ENCODE measurements at regions not wholly inside any gene's neighbourhood (a gene's known extent, or its start where the extent isn't known, plus 50 kb on each side); places are given as distances from the start of the nearest gene placed in this dataset.

GRCh38 chr16:13858873-13859580 lies 60.9 kb upstream of the ERCC4 start:
- DNase-seq (ENCODE audit: low read depth, low spot score) = no peak

GRCh38 chr16:13863075-13863765 lies 56.7 kb upstream of the ERCC4 start:
- DNase-seq (ENCODE audit: low read depth, low spot score) = no peak

- DNase-seq (ENCODE audit: low read depth, low spot score) = no peak
Observed at GRCh38 chr16:13864689-13865088, 55.3 kb upstream of the ERCC4 start.

- peak; percentile 89 for DNase-seq (ENCODE audit: low read depth, low spot score)
Observed at GRCh38 chr16:13866073-13866472, 53.9 kb upstream of the ERCC4 start.
